H1 (cell line): ENCODE measurements at regions not wholly inside any gene's neighbourhood (a gene's known extent, or its start where the extent isn't known, plus 50 kb on each side); places are given as distances from the start of the nearest gene placed in this dataset.

Experiments used
- CTCF ChIA-PET: fragments of 300-600 bp; sonication (Branson Sonifier 250); formaldehyde crosslinking; loops from one replicate; lab custom pipeline; 2021; ENCODE audit not compliant: partially characterized antibody; lab: Charles Lee
- POLR2A ChIA-PET: fragments of 300-600 bp; sonication (Branson Sonifier 250); formaldehyde crosslinking; loops from one replicate; lab custom pipeline; 2021; ENCODE audit warnings: inconsistent platforms; ENCODE audit not compliant: partially characterized antibody; lab: Charles Lee
- DNase-seq, 2 experiments: peaks; one replicate each; pipeline versions ENCODE4 v3.0.0 to v3.0.0-alpha.2; 2010 to 2022; ENCODE audit warnings: low spot score in 2 of 2, low read depth in 1 of 2, mixed read lengths in 1 of 2
- FAIRE-seq: peaks from 2 replicates; lab custom pipeline; 2011; peaks lifted over from hg19 to GRCh38; lab: Jason Lieb, UNC
- H2AFZ ChIP-seq: 2 replicates; pipeline ENCODE4 v1.8.1; 2012; ENCODE audit warnings: low read length, inconsistent platforms
- H2AK5ac ChIP-seq: 2 replicates; pipeline ENCODE4 v1.6.1; 2013; ENCODE audit warnings: low read depth, low read length
- H2BK120ac ChIP-seq: replicated peaks from 2 replicates; pipeline ENCODE3; 2013; ENCODE audit warnings: low read depth, low read length, inconsistent platforms
- H2BK12ac ChIP-seq: 2 replicates; pipeline ENCODE4 v1.6.1; 2013; ENCODE audit warnings: low read depth, low read length
- H2BK15ac ChIP-seq: 2 replicates; pipeline ENCODE4 v1.6.1; 2013; ENCODE audit warnings: low read length
- H2BK20ac ChIP-seq: 2 replicates; pipeline ENCODE4 v1.6.1; 2013; ENCODE audit warnings: low read length
- H2BK5ac ChIP-seq: 2 replicates; pipeline ENCODE4 v1.6.1; 2013; ENCODE audit warnings: low read depth, low read length
- H3K14ac ChIP-seq: 2 replicates; pipeline ENCODE4 v1.6.1; 2013; ENCODE audit warnings: inconsistent platforms; ENCODE audit not compliant: insufficient read length
- H3K18ac ChIP-seq: 2 replicates; pipeline ENCODE4 v1.6.1; 2013; ENCODE audit warnings: low read length; ENCODE audit errors: extremely low read depth
- H3K23ac ChIP-seq: 2 replicates; pipeline ENCODE4 v1.6.1; 2013; ENCODE audit warnings: inconsistent platforms; ENCODE audit not compliant: insufficient read length
- H3K23me2 ChIP-seq: 2 replicates; pipeline ENCODE4 v1.6.1; 2013; ENCODE audit warnings: low read depth, low read length
- H3K27ac ChIP-seq: 2 replicates; pipeline ENCODE4 v1.6.1; 2011; ENCODE audit warnings: low read depth, low read length, inconsistent platforms
- H3K27me3 ChIP-seq, 4 experiments: replicated peaks in 1 of 4; 1 replicate in 1 of 4; 2 replicates in 3 of 4; pipeline versions ENCODE4 v1.6.1 to v1.8.1; 2011 to 2013; ENCODE audit warnings: low read length in 3 of 4, mild to moderate bottlenecking in 3 of 4, inconsistent platforms in 2 of 4, mixed read lengths in 2 of 4, moderate library complexity in 1 of 4; ENCODE audit not compliant: control insufficient read depth in 3 of 4, insufficient read depth in 3 of 4; ENCODE audit errors: extremely low read depth in 1 of 4
- H3K36me3 ChIP-seq, 4 experiments: 2 replicates each; pipeline versions ENCODE4 v1.6.1 to v1.8.1; 2011 to 2013; ENCODE audit warnings: mild to moderate bottlenecking in 4 of 4, low read length in 3 of 4, moderate library complexity in 2 of 4, control low read depth in 1 of 4, inconsistent platforms in 1 of 4; ENCODE audit not compliant: insufficient read depth in 4 of 4, control insufficient read depth in 2 of 4
- H3K4ac ChIP-seq: replicated peaks from 2 replicates; pipeline ENCODE3; 2013; ENCODE audit warnings: low read length, low read depth, mixed read lengths, inconsistent platforms; ENCODE audit not compliant: insufficient read length
- H3K4me1 ChIP-seq, 4 experiments: replicated peaks in 1 of 4; 1 replicate in 1 of 4; 2 replicates in 3 of 4; pipeline versions ENCODE4 v1.6.1 to v1.8.1; 2011 to 2013; ENCODE audit warnings: low read length in 3 of 4, inconsistent platforms in 2 of 4, mixed read lengths in 1 of 4; ENCODE audit not compliant: insufficient read depth in 4 of 4, control insufficient read depth in 3 of 4
- H3K4me2 ChIP-seq, 2 experiments: 2 replicates each; pipeline versions ENCODE4 v1.6.1 to v1.8.1; 2011 to 2013; ENCODE audit warnings: low read depth in 2 of 2, low read length in 2 of 2, control low read depth in 1 of 2, inconsistent platforms in 1 of 2, mild to moderate bottlenecking in 1 of 2; ENCODE audit not compliant: insufficient read depth in 1 of 2
- H3K4me3 ChIP-seq, 4 experiments: fragments of 200-600, 300-600 bp in 1 of 4; sonication (generic), shearing (Covaris generic), sonication (Bioruptor Twin) in 1 of 4; 2 replicates each; pipeline versions ENCODE4 v1.5.1 to v1.8.1; 2011 to 2016; ENCODE audit warnings: low read length in 4 of 4, low read depth in 3 of 4, control low read depth in 2 of 4, inconsistent platforms in 2 of 4, mild to moderate bottlenecking in 2 of 4, mixed read lengths in 1 of 4, moderate library complexity in 1 of 4; ENCODE audit not compliant: insufficient read depth in 2 of 4; ENCODE audit errors: extremely low read depth in 1 of 4
- H3K56ac ChIP-seq: replicated peaks from 2 replicates; pipeline ENCODE3; 2013; ENCODE audit warnings: low read depth, mild to moderate bottlenecking, mixed read lengths, low read length, inconsistent platforms; ENCODE audit not compliant: insufficient read length
- H3K79me1 ChIP-seq: 2 replicates; pipeline ENCODE4 v1.6.1; 2013; ENCODE audit warnings: low read depth, low read length, control low read depth
- H3K79me2 ChIP-seq, 2 experiments: 2 replicates each; pipeline versions ENCODE4 v1.6.1 to v1.8.1; 2012 to 2013; ENCODE audit warnings: low read length in 2 of 2, mild to moderate bottlenecking in 2 of 2, inconsistent platforms in 1 of 2; ENCODE audit not compliant: insufficient read depth in 2 of 2, control insufficient read depth in 1 of 2
- H3K9ac ChIP-seq, 4 experiments: replicated peaks in 1 of 4; 1 replicate in 1 of 4; 2 replicates in 3 of 4; pipeline versions ENCODE4 v1.6.1 to v1.8.1; 2011 to 2013; ENCODE audit warnings: low read depth in 3 of 4, low read length in 3 of 4, control low read depth in 2 of 4, mild to moderate bottlenecking in 2 of 4, moderate library complexity in 2 of 4, inconsistent platforms in 1 of 4; ENCODE audit errors: extremely low read depth in 1 of 4
- H3K9me3 ChIP-seq, 2 experiments: 2 replicates each; pipeline versions ENCODE4 v1.6.1 to v1.8.1; 2012 to 2013; ENCODE audit warnings: mild to moderate bottlenecking in 2 of 2, moderate library complexity in 2 of 2, control low read depth in 1 of 2, inconsistent platforms in 1 of 2, low read depth in 1 of 2, low read length in 1 of 2, mixed read lengths in 1 of 2; ENCODE audit not compliant: insufficient read depth in 2 of 2
- H4K20me1 ChIP-seq, 2 experiments: replicated peaks in 1 of 2; 2 replicates each; pipeline versions ENCODE3 to v1.8.1; 2011 to 2013; ENCODE audit warnings: inconsistent platforms in 2 of 2, low read length in 2 of 2, mild to moderate bottlenecking in 1 of 2; ENCODE audit not compliant: insufficient read depth in 2 of 2, control insufficient read depth in 1 of 2
- H4K5ac ChIP-seq: 2 replicates; pipeline ENCODE4 v1.6.1; 2013; ENCODE audit warnings: low read length, low read depth, mixed read lengths, inconsistent platforms; ENCODE audit not compliant: insufficient read length
- H4K8ac ChIP-seq: 2 replicates; pipeline ENCODE4 v1.8.0; 2013; ENCODE audit warnings: mild to moderate bottlenecking, moderate library complexity, low read length, inconsistent platforms; ENCODE audit not compliant: insufficient read depth; ENCODE audit errors: extremely low read depth
- H4K91ac ChIP-seq: replicated peaks from 2 replicates; pipeline ENCODE3; 2013; ENCODE audit warnings: low read length, mixed read lengths, inconsistent platforms; ENCODE audit not compliant: insufficient read length
- EP300 ChIP-seq, 2 experiments: IDR thresholded peaks; 1 replicate in 1 of 2; 2 replicates in 1 of 2; pipeline ENCODE4 v1.6.1; 2011 to 2012; ENCODE audit warnings: low read depth in 2 of 2, low read length in 2 of 2, mild to moderate bottlenecking in 2 of 2, borderline replicate concordance in 1 of 2, inconsistent platforms in 1 of 2, moderate library complexity in 1 of 2
- KDM1A ChIP-seq: fragments of 200-600, 300-600 bp; sonication (generic); IDR thresholded peaks from 2 replicates; pipeline ENCODE4 v1.7.1; 2016; ENCODE audit warnings: mild to moderate bottlenecking, low read length, borderline replicate concordance
- PHF8 ChIP-seq: fragments of 200-600 bp; sonication (generic); conservative IDR thresholded peaks from 2 replicates; pipeline ENCODE4 v1.7.1; 2012; ENCODE audit warnings: low read depth, mild to moderate bottlenecking, inconsistent platforms, low read length, moderate library complexity
- SAP30 ChIP-seq: fragments of 300-600 bp; sonication (generic); IDR thresholded peaks from 2 replicates; pipeline ENCODE4 v1.7.1; 2012; ENCODE audit warnings: low read length, moderate library complexity, mild to moderate bottlenecking, inconsistent platforms; ENCODE audit not compliant: insufficient read depth, insufficient replicate concordance
- SRF ChIP-seq: IDR thresholded peaks from 2 replicates; pipeline ENCODE4 v1.6.1; 2011; ENCODE audit warnings: mild to moderate bottlenecking, low read depth, low read length, moderate library complexity
- WGBS, 2 experiments: shearing (Covaris generic) in 1 of 2; methylation state at CpG; one replicate each; pipeline versions ENCODE4 v1.1.6 to v1.1.7; 2013 to 2015; ENCODE audit warnings: low lambda C conversion rate in 2 of 2, mixed read lengths in 2 of 2, inconsistent platforms in 1 of 2, low coverage in 1 of 2, missing lambda C conversion rate in 1 of 2; ENCODE audit not compliant: insufficient replicate concordance in 2 of 2, insufficient coverage in 1 of 2, insufficient read length in 1 of 2; ENCODE audit errors: extremely low coverage in 1 of 2, missing lambda C conversion rate in 1 of 2; 5-methylcytosine and 5-hydroxymethylcytosine counted together

DNA sequence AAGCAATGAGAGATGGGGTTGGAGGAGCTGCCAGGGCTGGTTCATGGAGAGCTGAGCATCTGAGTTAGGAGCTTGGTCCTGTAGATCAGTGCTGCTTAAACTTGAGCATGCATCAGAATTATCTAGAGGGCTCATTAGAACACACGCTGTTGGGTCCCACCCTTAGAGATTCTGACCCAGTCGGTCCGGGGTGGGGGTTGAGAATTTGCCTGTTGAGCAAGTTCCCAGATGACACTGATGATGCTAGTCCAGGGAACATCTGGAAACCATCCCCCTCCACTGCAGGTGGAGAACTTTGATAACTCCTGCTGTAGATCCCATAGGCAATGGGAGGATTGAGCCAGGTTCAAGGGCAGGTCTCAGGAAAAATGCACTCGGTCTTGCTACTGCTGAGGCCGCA lies 158.0 kb upstream of the KLF4 start:
- Histone ChIP-seq H2AK5ac (no peak overlapping the region), H3K79me1 (no peaks in the 10 kb centered on the region), H3K79me2 (no peaks in the 10 kb centered on the region), H4K20me1 (no peaks in the 10 kb centered on the region), H4K8ac (no peak overlapping the region), H3K14ac (no peak overlapping the region), H3K4me1 (no peaks in the 10 kb centered on the region), H3K18ac (no peak overlapping the region), H2BK5ac (no peak overlapping the region), H3K27me3 (no peaks in the 10 kb centered on the region), H4K5ac (no peak overlapping the region), H3K9ac (no peak overlapping the region), H2BK120ac (no peak overlapping the region), H3K4me3 (no peak overlapping the region), H2BK20ac (no peak overlapping the region), H3K23ac (no peak overlapping the region), H3K4ac (no peak overlapping the region), H2BK12ac (no peak overlapping the region), H3K23me2 (no peaks in the 10 kb centered on the region), H3K4me2 (no peak overlapping the region), H2BK15ac (no peak overlapping the region), H2AFZ (no peak overlapping the region), H3K56ac (no peak overlapping the region), H4K91ac (no peak overlapping the region), H3K36me3 (no peaks in the 10 kb centered on the region), H3K9me3 (no peaks in the 10 kb centered on the region), H3K27ac (no peak overlapping the region)
- whole genome bisulfite sequencing, 2 experiments, result 96% methylated on average over 5 of the region's 5 CpGs; no CpG with 5 or more reads in 1 of the 2 experiments
- FAIRE-seq (no peak), DNase-seq (no peak)
- ChIA-PET POLR2A (no interaction called here), CTCF (interaction anchor here (0.6 to 1.6 kb wide), 2 partner anchors 222 to 316 kb away, joined by 3 read pairs; no protein-coding TSS in a partner anchor)
- TF ChIP-seq KDM1A, result no peak
- no peak for TF ChIP-seq EP300 (IDR thresholded peaks at IDR 0.05; ENCODE audit: borderline replicate concordance in 1 of 2, low read depth in 2 of 2, low read length in 2 of 2)
- no peak for TF ChIP-seq PHF8
- no peak for TF ChIP-seq SAP30
- TF ChIP-seq SRF, result no peak
